Stimulated activated CD4-positive, alpha-beta T cell treated with anti-CD3 and anti-CD28 coated beads, Interleukin-12 subunit alpha, Interleukin-12 subunit beta, amount 100 ng/mL, for 4 hours (primary cell): ENCODE measurements at regions not wholly inside any gene's neighbourhood (a gene's known extent, or its start where the extent isn't known, plus 50 kb on each side); places are given as distances from the start of the nearest gene placed in this dataset.
"Not testable (repeated sequence)": the region's sequence is repeated elsewhere in the genome, so short reads cannot be mapped to it uniquely, and the experiment has no call there.

Source experiments
- DNase-seq: peaks from one replicate; pipeline ENCODE4 v3.0.0-alpha.2; 2020

DNA sequence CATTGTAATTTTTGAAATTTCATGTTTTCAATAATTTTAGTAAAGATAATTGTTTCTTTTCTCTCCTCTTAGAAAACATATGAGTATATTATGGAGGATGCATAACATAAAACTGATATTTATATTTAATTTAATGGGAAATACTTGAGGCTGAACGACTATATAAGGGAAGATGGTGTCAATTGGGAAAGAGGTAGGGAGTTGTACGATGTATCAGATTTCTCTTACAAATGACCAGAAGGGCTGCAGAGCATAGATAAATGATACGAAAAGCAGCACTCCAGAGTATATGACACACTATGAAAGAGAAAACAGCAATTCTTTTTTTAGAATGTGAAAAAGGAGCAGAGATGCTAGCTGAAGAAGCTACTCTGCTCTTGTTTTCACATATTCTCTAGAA is 1308.0 kb upstream of the MIR17HG start:
- DNase-seq = no peak

DNA sequence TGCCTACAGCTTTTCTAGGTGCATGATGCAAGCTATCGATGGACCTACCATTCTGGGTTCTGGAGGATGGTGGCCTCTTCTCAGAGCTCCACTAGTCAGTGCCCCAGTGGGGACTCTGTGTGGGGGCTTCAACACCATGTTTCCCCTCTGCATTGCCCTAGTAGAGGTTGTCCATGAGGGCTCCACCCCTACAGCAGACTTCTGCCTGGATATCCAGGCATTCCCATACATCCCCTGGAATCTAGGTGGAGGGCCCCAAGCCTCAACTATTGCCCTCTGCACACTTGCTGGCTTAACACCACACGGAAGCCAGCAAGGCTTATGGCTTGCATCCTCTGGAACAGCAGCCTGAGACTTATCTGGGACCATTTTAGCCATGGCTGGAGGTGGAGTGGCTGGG is 1299.9 kb upstream of the MIR17HG start:
- DNase-seq = no peak

DNA sequence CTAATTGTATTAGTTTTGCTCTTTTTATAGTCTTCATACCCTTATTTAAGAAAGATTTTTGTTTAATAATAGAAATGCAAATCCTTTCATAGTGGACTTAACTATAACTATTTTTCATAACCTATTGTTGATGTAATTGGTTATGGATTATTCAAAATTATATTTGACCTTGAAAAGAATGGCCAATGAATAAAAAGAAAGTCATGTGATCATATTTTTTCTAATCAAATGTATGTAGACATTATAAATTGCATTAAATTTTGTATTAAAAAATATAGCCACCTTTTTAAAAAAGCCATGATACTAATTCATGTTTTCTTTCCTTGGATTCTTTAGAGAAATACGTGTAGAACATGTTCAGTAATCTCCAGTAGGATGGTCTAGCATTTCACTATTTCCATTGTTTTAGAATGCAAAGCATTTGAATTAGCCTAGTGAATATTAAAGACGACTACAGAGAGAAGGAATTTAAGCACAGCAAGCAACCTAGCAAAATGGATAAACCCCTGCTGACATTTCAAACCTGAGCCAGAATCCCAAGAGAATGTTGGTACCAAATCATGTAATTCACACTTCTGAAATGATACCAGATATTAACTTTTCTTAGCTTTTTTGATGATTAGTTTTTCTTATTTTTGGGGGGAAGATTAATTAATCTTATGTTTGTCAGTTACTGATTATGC is 1297.4 kb upstream of the MIR17HG start:
- DNase-seq = no peak

DNA sequence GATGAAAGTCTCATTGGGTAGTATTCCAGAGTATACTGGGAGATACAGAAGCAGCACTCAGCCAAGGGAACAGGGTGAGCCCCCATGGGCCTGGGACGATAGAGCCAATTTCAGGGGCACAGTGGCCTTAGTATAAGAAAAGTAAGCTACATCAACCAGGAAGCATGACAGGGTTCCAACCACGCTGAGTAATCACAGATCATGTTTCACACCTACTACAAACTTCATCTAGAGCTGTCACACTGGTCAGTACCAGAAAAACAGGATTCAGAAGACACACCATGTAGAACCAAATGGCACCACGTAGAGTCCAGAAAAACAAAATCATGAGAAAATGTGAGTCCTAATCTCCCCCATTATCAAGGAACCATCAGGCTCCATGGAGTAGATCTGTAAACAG is 1292.4 kb upstream of the MIR17HG start:
- DNase-seq = no peak

DNA sequence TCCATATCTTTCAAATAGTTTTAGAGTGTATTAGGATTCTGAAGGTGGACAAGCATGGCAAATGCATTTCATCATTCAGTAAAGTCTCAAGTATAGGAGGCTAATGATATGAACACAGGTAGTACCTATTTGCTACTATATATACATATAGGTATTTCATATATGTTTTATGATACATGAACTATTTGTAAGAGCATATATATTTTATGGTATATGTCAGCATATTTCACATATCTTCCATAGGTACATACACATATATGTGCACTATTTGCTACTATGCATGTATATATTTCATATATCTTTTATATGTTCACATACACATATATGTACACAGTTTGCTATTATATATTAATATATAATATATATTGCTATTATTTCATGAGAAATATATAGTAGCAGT is 1291.7 kb upstream of the MIR17HG start:
- no peak for DNase-seq

DNA sequence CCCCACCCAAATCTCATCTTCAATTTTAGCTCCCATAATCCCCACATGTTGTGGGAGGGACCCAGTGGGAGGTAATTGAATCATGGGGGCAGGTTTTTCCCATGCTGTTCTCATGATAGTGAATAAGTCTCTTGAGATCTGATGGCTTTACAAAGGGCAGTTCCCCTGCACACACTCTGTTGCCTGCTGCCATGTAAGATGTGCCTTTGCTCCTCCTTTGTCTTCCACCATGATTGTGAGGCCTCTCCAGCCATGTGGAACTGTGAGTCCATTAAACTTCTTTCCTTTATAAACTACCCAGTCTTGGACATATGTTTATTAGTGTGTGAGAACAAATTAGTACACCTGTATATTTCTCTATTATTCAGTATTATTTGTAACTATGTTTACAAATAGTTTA is 1283.3 kb upstream of the MIR17HG start:
- DNase-seq = not testable (repeated sequence)

DNA sequence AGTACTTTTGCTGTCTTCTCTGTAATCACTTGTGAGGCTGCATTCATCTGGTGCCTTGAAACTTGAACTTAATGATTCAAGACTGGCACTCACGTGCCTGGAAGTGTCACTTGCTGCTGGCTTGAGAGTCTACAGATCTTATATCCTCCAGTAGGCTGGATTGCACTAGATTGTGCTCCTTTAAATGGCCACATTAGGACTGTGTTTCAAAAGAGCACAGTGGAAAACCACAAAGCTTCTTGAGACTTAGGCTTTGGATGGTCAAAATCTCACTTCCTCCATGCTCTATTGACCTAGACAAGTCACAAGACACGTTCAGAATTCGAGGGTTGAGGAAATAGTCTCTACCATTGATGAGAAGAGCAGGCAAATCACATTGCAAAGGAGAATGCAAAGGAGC is 1278.8 kb upstream of the MIR17HG start:
- no peak for DNase-seq

DNA sequence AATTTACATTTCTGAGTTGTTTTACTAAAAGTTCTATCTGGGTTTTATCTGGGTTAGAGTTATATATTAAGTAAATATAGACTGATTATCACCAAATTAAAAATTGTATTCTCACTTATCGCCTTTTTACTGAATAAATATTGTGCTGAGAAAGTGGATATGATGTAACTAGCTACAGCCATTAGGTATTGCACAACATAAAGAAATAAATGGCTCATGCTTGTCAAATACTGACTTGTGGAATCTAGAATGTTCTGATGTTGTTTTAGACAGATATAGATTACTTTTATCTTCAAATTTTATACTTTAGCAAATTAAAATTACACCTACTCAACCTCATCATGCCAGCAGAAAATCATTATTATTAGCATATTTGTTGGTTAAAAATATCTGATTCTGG is 1277.1 kb upstream of the MIR17HG start:
- DNase-seq = no peak

DNA sequence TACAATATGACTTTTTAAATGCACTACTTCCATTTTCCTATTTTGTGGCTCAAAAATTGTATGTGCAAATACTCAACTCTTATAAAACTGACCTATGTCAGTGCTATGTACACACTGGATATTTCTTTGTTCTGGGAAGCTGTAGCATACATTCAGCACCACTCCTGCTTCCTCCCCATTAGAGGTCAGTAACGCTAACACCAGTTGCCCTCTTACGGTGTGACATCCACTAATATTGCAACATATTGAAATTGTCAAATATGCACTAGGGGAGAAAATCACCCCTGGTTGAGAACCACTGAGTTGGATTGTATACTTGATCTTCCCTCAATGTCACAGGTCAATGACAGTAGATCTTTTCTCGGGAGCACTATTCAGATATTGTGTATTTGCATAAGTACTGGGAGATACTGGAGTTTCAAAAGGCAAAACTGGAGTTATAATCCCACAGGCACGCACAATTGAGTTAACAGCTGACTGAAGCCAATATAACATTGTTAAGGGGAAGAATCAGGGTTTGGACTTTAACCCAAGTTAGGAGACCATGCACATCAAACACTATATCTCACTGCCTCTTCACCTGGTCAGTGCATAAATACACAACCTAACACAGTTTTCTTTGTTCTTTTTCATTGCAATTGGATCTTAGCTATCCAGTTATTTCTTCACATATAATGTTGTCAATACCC is 1276.5 kb upstream of the MIR17HG start:
- no peak for DNase-seq

DNA sequence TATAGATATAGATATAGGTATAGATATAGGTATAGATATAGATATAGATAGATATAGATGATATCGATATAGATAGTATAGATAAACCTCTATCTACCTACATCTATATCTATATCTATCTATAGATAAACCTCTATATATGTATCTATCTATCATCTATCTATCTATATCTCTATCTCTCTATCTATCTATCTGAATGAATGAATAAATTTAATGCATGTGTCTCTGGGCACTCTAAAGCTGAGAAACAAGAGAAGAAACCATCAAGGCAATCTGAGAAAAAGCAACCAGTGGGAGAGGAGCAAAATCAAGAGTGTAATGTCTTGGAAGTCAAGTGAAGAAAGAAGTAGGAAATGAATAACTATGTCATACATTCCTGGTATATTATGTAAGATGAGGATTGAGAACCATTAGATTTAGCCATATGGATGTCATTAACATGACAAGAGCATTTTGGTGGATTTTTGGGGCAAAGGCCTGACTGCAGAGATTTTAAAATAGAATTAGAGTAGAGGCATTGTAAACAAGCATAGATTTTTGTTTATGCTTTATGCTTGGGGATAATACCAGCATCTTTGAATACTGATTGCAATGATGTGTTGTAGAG is 1262.7 kb upstream of the MIR17HG start:
- no peak for DNase-seq

DNA sequence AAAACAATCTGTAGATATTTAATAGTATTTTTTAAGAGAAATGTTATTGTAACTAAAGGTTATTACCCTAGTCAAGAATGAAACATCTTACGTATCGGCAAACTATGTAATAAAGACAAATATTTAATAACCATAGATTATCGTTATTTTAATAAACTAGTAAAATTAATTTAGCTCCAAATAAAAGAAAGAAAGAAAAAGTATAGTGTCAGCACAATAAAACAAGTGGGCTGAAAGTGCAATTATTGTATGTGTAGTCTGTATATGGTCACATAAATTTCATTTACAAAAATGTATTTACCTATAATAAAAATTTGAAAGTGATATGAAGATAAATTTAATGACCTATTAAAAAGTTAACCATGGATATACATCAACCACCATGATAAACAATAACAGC is 1258.4 kb upstream of the MIR17HG start:
- no peak for DNase-seq

DNA sequence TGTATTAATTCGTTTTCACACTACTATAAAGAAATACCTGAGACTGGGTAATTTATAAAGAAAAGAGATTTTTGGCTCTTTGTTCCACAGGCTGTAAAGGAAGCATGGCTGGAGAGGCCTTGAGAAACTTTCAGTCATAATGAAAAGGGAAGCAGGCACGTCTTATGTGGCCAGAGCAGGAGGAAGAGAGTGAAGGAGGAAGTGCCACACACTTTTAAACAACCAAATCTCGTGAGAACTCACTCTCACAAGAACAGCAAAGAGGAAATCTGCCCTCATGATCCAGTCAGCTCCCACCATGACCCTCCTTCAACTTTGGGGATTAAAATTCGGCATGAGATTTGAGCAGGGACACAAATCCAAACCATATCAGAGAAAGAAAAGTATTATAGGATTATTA is 1255.9 kb upstream of the MIR17HG start:
- no peak for DNase-seq

DNA sequence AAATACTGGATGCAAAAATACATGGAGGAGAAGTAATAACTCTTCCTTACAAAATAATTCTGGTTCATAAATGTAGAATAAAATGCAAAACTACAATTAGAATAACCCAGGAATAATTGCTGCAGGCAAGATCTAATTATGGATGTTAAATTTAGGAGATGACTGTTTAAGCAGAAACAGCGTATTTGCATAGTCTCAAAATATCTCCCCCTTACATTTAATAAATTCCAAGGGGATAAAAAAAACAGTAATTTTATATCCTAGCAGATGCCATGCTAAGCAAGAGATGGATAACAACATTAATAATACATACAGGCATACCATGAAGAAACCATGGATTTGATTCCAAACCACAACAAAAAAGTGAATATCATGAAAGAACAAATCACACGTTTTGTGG is 1253.1 kb upstream of the MIR17HG start:
- no peak for DNase-seq

DNA sequence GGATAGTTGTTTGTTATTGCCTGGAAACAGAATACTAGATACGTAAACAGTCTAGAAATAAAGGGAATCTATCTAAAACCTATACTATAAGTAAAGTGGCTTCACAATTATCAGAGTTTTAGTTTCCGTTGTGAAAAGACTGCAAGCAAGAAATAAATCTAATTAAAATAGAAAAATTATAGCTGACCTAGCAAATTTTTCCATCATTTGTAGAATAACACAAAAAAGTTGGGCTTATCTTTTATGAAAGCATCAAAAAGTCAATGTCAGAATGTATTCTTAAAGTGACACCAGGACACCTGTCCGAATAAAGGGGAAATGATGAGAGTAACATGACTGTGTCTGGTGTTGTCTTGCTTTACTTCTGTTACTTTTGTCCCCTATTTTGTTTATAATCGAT is 1248.9 kb upstream of the MIR17HG start:
- no peak for DNase-seq

DNA sequence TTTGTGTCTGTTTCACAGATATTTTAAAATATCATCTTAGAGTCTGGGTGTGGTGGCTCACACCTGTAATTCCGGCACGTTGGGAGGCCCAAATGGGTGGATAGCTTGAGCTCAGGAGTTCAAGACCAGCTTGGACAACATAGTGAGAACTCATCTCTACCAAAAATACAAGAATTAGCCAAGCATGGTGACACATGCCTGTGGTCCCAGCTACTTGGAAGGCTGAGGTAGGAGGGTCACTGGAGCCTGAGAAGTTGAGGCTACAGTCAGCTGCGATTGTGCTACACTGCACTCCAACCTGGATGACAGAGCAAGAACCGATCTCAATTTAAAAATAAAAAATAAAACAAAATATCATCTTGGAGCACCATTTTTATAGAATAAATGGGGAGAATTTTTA is 1247.6 kb upstream of the MIR17HG start:
- no peak for DNase-seq

DNA sequence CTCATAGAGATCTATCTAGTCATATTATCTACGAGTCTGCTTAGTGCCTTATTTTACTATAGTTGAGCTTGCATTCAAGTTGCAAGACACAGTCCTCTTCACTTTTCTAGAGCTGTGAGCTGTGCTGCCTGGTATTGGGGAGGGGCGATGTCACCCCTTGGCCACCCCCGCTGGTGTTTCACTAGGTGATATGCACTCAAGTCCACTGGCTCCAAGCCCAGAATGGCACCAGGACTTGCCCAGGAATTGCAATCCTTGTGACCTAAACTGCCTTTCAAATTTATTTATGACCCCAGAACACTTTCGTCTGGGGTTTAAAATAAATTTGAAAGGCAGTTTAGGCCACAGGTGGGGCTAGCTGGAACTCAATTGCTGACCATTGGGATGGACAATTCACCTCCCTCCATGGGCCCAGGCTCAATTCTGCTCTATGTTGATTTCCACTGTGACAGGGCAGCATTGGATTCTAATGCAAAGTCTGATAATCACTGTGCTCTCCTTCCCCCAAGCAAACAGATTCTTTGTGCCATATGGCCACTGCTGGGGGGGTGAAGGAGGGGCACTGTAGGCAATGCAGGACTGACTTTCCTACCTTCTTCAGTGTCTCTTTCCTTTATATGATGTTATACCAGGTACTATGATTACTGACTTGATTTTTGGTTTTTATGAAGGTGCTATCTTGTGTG is 1244.2 kb upstream of the MIR17HG start:
- no peak for DNase-seq

DNA sequence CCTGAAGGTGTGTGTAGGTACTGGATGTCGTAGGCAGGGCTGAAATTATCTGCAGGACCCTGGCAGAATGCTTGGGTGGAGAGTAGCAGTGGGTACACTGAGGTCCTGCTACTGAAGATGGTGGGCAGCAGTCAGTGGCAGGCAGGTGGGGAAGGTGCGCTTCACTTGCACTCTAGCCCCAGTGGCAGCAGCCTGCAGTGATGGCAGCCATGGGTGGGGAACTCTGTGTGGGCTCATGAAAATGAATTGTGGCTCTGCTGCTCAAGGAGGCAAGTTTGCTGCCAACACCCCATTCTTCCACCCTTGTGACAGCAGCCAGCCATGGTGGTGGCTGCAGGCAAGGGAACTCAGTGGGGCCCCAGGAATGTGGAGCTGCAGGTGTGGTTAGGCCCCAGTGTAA is 1242.7 kb upstream of the MIR17HG start:
- DNase-seq = no peak

DNA sequence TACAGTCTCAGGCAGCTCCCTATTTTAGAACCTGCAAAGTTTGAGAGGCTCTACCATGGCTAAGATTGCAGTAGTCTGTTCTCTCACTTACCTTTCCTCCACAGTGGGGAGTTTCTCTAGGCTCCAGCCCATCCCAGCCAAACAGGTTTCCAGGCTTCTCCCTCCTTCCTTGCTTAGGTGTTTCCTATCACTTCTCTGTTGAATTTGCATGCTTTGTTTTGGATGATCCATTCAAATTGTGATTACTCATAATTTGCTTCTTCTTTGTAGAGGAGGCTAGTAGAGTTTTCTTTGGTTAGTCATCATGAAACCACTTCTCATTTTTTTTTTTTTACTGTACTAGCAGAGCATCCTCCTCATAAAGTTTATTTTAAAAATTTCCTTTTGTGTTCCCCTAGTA is 1242.2 kb upstream of the MIR17HG start:
- no peak for DNase-seq

DNA sequence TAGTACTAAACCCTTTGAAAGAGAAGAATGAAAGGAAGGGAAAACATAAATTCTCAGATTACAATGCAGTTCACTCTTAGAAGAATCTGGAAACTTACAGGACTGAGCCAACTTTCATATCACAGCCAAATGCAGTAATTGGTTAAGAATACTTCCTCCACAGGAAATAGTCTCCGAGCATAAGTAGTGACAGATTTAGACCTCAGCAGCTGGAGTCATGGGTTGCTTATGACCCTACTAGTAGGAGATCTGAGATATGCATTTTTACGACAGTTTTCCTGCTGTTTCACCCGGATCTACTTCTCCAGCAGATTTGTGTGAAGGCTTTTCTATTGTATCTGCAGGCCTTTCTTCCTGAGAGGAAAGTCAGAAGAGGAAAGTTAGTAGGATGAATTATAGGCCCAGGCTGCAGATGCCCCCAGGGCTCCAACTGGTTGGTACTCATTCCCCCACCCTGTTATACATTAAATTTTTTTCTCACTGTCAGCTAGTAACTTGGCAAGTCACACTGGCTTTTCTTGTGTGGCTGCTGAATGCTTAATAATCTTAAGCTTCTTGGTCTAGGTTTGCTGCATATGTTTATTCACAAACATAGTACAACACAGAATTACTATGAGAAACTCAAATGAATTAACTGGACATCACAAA is 1241.5 kb upstream of the MIR17HG start:
- no peak for DNase-seq

DNA sequence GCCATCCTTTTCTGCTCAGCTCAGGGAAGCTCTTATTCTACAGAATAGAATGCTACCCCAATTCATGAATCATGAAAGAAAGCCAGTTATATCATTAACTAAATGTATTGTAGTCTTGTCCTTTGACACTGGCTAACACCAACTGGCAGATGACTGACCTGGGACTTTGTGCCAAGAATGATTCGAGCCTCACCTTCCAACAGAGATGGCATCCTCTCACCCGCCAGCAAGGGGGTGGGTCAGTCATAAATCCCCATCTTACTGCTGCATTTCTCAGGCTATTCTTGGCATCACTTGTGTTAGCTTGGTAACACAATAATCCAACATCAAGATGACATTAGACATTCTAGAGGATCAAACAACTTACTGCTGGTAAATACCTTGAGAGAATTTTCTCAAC is 1239.8 kb upstream of the MIR17HG start:
- DNase-seq = no peak

DNA sequence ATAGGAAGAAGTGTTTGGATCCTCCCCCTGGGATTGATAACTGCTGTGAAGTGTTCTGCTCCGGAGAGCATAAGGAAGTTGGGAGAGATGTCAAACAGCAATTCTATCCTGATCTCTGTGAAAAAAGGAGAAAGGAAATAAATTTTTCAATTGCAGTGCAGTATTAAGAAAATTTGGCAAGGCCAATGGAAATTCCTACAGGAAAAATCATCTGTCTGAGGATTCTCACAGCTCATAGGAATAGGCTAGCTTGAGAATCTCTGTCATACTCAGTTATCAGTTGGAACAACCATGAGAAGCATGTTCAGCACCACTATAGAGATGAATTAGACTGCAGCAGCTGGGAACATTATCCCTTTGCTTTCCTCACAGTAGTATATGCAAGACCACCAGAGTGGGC is 1238.9 kb upstream of the MIR17HG start:
- no peak for DNase-seq

DNA sequence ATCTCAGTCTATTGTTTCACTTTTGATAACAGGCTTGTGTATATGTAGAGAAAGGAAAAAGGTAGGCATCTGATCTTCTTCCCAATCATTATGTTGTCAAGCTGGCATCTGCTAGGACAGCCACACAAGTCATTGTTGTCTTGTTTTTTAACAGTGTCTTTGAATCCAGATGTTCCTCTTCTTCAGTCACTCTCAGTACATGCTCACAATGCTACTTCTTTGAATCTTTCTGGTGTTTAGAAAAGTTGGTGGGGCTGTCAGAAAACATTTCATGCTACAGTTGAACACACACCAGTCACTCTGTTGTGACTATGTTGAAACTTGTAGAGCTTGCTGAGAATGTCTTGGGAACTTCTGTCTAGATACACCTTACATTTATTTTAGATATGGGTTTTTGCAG is 1231.4 kb upstream of the MIR17HG start:
- DNase-seq = no peak

DNA sequence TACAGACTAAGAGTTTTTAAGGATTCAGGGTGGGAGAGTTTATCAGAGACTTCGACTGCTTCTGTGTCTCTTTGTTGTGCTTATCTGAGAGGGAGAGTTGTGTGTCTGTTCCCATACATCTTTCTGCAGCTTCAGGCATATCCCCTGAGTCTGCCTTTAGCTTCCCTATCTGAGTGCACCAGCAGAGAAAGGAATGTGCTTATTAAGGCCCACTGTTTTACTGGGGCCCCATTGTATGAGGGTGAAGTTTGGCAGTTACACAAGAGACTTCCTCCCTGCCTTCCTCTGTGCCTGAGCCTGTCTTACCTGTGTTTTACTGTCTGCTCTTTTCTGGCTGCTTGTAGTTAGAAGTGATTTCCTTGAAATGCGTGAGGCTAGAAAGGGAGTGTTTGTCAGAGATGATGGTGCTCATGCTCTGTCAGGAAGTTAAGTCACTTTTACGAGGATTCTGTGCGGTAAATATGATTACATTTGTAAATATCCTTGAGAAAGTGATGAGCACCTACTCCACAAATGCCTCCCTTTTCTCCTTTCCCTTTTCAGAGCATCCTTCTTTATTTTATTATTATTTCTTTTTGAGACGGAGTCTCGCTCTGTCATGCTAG is 1228.9 kb upstream of the MIR17HG start:
- DNase-seq = no peak
